ENCODE measurements at regions not wholly inside any gene's neighbourhood (a gene's known extent, or its start where the extent isn't known, plus 50 kb on each side); places are given as distances from the start of the nearest gene placed in this dataset.
A peak's percentile ranks its signal among the peaks of the same experiment; 100 is the strongest.

DNA sequence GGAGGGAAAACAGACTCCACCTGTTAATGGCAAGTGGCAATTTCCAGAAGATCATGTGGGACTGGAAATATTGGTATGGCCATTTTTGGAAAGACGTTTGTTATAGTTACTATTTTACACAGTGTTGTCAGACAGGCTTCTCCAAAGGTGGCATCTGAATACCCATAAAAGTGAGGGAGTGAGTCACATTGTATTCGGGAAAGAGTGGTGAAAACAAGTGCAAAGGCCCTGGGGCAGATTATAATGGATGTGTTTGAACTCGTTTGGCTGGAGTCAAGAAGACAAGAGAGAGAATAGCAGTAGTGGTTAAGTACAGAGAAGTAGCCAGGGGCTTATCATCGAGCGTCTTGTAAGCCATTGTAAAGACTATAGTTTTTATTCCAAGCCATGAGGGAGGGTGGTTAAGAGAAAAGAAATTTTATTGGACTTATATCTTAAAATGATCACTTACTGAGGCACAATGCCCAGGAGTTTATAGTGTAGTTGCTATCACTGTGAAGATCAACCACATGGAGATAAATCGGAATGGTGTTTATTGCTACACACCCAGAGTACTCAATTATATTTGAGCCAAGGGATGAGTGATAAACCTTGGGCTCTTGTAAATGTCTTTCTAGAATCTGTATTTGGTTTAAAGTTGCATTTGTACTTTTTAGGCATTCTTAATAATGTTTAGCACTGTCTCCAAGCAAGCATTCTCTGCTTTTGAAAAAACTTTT, 212.8 kb upstream of the KBTBD8 start:
- no peaks in the 10 kb centered on the region for H3K4me1 ChIP-seq (ENCODE audit: control insufficient read depth, insufficient read depth, low read length)
- H3K27me3 ChIP-seq (ENCODE audit: control insufficient read depth, insufficient read depth, low read length) = no peaks in the 10 kb centered on the region
- no peak overlapping the region for H3K9ac ChIP-seq (ENCODE audit: low read length)
- H3K9me3 ChIP-seq (ENCODE audit: control insufficient read depth, insufficient read depth, low read depth, low read length) = peaks cover 5% of the 10 kb centered on the region
- H3K4me3 ChIP-seq (ENCODE audit: low read depth, low read length) = no peak overlapping the region
- no peaks in the 10 kb centered on the region for H3K36me3 ChIP-seq (ENCODE audit: control insufficient read depth, insufficient read depth, low read length)
- no peak overlapping the region for H3K27ac ChIP-seq (ENCODE audit: low read depth, low read length)

DNA sequence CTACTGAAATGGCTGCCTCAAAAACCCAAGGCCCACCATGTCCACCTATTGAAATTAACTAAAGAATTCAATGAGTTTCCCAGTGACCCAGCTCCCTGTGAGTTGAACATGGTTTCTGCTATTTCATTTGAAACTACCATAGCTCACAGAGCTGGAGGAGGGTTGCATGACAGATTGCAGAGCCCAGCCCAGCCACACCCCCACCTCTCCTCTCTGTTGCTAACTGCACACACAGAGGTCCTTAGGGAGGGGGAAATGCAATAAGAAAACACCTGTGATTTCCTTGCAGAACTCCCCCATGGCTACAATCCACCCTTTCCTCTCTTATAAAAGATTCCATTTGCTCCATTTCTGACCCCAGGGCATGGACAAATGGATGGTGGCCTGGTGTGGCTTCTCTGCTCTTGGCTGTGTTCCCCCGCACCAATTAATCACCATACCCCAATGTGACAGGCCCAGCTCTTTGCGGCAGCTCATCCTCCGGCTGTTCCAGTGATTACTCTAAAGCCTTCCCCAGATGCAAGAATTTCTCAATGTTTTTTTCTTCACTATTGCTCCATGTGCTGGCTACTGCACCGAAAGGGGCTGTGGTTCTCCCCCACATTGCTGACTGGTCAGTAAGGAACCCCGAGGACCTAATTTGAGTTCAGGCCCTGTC, 208.4 kb upstream of the KBTBD8 start:
- H3K4me1 ChIP-seq (ENCODE audit: control insufficient read depth, insufficient read depth, low read length) = no peaks in the 10 kb centered on the region
- no peak overlapping the region for H3K9ac ChIP-seq (ENCODE audit: low read length)
- no peak overlapping the region for H3K4me3 ChIP-seq (ENCODE audit: low read depth, low read length)
- no peak overlapping the region for H3K27ac ChIP-seq (ENCODE audit: low read depth, low read length)
- no peaks in the 10 kb centered on the region for H3K36me3 ChIP-seq (ENCODE audit: control insufficient read depth, insufficient read depth, low read length)
- H3K27me3 ChIP-seq (ENCODE audit: control insufficient read depth, insufficient read depth, low read length) = no peaks in the 10 kb centered on the region
- no peaks in the 10 kb centered on the region for H3K9me3 ChIP-seq (ENCODE audit: control insufficient read depth, insufficient read depth, low read depth, low read length)

DNA sequence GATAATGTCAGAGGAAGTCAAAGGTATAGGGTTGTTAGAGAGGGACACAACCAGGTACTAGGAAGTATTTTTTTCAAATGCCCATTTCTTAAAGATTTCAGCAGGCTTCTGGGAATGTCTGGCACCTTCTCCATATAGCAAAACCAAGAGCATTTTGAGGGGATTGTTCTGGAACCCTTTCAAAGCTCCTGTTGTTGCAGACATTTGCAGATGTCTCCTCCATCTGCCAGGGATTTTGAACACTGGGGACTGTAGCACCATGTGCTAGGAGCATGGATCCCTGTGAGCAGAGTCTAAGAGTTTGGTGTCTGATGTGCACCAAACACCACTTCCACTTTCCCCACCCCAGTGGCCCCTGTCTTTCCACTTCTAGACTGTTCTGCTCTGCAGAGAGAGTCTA, 206.0 kb upstream of the KBTBD8 start:
- no peak overlapping the region for H3K9ac ChIP-seq (ENCODE audit: low read length)
- H3K27me3 ChIP-seq (ENCODE audit: control insufficient read depth, insufficient read depth, low read length) = no peaks in the 10 kb centered on the region
- H3K4me1 ChIP-seq (ENCODE audit: control insufficient read depth, insufficient read depth, low read length) = no peaks in the 10 kb centered on the region
- H3K27ac ChIP-seq (ENCODE audit: low read depth, low read length) = no peak overlapping the region
- peaks cover 7% of the 10 kb centered on the region for H3K9me3 ChIP-seq (ENCODE audit: control insufficient read depth, insufficient read depth, low read depth, low read length)
- H3K36me3 ChIP-seq (ENCODE audit: control insufficient read depth, insufficient read depth, low read length) = no peaks in the 10 kb centered on the region
- H3K4me3 ChIP-seq (ENCODE audit: low read depth, low read length) = no peak overlapping the region

- peaks cover 4% of the 10 kb centered on the region; the same call in 1 of the 2 replicates for H3K4me1 ChIP-seq (ENCODE audit: control insufficient read depth, insufficient read depth, low read length)
- no peaks in the 10 kb centered on the region for H3K27me3 ChIP-seq (ENCODE audit: control insufficient read depth, insufficient read depth, low read length)
- H3K9ac ChIP-seq (ENCODE audit: low read length) = no peak overlapping the region
- no peak overlapping the region for H3K27ac ChIP-seq (ENCODE audit: low read depth, low read length)
- H3K9me3 ChIP-seq (ENCODE audit: control insufficient read depth, insufficient read depth, low read depth, low read length) = peaks cover 11% of the 10 kb centered on the region
- H3K4me3 ChIP-seq (ENCODE audit: low read depth, low read length) = no peak overlapping the region
- H3K36me3 ChIP-seq (ENCODE audit: control insufficient read depth, insufficient read depth, low read length) = no peaks in the 10 kb centered on the region
Observed at GRCh38 chr3:66795365-66795764, 202.7 kb upstream of the KBTBD8 start.

- Histone ChIP-seq H3K4me3 (ENCODE audit: low read depth, low read length) (no peak overlapping the region), H3K9ac (ENCODE audit: low read length) (no peak overlapping the region), H3K4me1 (ENCODE audit: control insufficient read depth, insufficient read depth, low read length) (peaks cover 4% of the 10 kb centered on the region; the same call in 1 of the 2 replicates), H3K27ac (ENCODE audit: low read depth, low read length) (no peak overlapping the region), H3K36me3 (ENCODE audit: control insufficient read depth, insufficient read depth, low read length) (no peaks in the 10 kb centered on the region), H3K9me3 (ENCODE audit: control insufficient read depth, insufficient read depth, low read depth, low read length) (peaks cover 11% of the 10 kb centered on the region), H3K27me3 (ENCODE audit: control insufficient read depth, insufficient read depth, low read length) (no peaks in the 10 kb centered on the region)
Observed at GRCh38 chr3:66796343-66796742, 201.8 kb upstream of the KBTBD8 start.

GRCh38 chr3:66797889-66798560, 200.1 kb upstream of the KBTBD8 start:
- Histone ChIP-seq H3K4me3 (ENCODE audit: low read depth, low read length) (peak overlapping the region; percentile 42), H3K9me3 (ENCODE audit: control insufficient read depth, insufficient read depth, low read depth, low read length) (peaks cover 11% of the 10 kb centered on the region), H3K27me3 (ENCODE audit: control insufficient read depth, insufficient read depth, low read length) (no peaks in the 10 kb centered on the region), H3K36me3 (ENCODE audit: control insufficient read depth, insufficient read depth, low read length) (no peaks in the 10 kb centered on the region), H3K27ac (ENCODE audit: low read depth, low read length) (no peak overlapping the region), H3K9ac (ENCODE audit: low read length) (peak overlapping the region; percentile 8), H3K4me1 (ENCODE audit: control insufficient read depth, insufficient read depth, low read length) (peaks cover 4% of the 10 kb centered on the region; the same call in 1 of the 2 replicates)

- no peak overlapping the region for H3K27ac ChIP-seq (ENCODE audit: low read depth, low read length)
- no peaks in the 10 kb centered on the region for H3K27me3 ChIP-seq (ENCODE audit: control insufficient read depth, insufficient read depth, low read length)
- H3K4me3 ChIP-seq (ENCODE audit: low read depth, low read length) = no peak overlapping the region
- H3K36me3 ChIP-seq (ENCODE audit: control insufficient read depth, insufficient read depth, low read length) = no peaks in the 10 kb centered on the region
- no peak overlapping the region for H3K9ac ChIP-seq (ENCODE audit: low read length)
- peaks cover 11% of the 10 kb centered on the region for H3K9me3 ChIP-seq (ENCODE audit: control insufficient read depth, insufficient read depth, low read depth, low read length)
- peaks cover 4% of the 10 kb centered on the region; the same call in 1 of the 2 replicates for H3K4me1 ChIP-seq (ENCODE audit: control insufficient read depth, insufficient read depth, low read length)
Observed at GRCh38 chr3:66800941-66801545, 197.1 kb upstream of the KBTBD8 start.

- H3K4me1 ChIP-seq (ENCODE audit: control insufficient read depth, insufficient read depth, low read length) = peaks cover 4% of the 10 kb centered on the region; the same call in 1 of the 2 replicates
- no peak overlapping the region for H3K27ac ChIP-seq (ENCODE audit: low read depth, low read length)
- H3K9ac ChIP-seq (ENCODE audit: low read length) = no peak overlapping the region
- H3K9me3 ChIP-seq (ENCODE audit: control insufficient read depth, insufficient read depth, low read depth, low read length) = 0 out of 2 replicates have a peak, but pooled peaks cover 4% of the 10 kb centered on the region
- no peak overlapping the region for H3K4me3 ChIP-seq (ENCODE audit: low read depth, low read length)
- no peaks in the 10 kb centered on the region for H3K27me3 ChIP-seq (ENCODE audit: control insufficient read depth, insufficient read depth, low read length)
- no peaks in the 10 kb centered on the region for H3K36me3 ChIP-seq (ENCODE audit: control insufficient read depth, insufficient read depth, low read length)
Observed at GRCh38 chr3:66803206-66803605, 194.9 kb upstream of the KBTBD8 start.

GRCh38 chr3:66803721-66804695, 194.1 kb upstream of the KBTBD8 start:
- no peaks in the 10 kb centered on the region for H3K27me3 ChIP-seq (ENCODE audit: control insufficient read depth, insufficient read depth, low read length)
- H3K36me3 ChIP-seq (ENCODE audit: control insufficient read depth, insufficient read depth, low read length) = no peaks in the 10 kb centered on the region
- H3K4me1 ChIP-seq (ENCODE audit: control insufficient read depth, insufficient read depth, low read length) = no peaks in the 10 kb centered on the region
- H3K27ac ChIP-seq (ENCODE audit: low read depth, low read length) = no peak overlapping the region
- H3K9me3 ChIP-seq (ENCODE audit: control insufficient read depth, insufficient read depth, low read depth, low read length) = 0 out of 2 replicates have a peak, but pooled peaks cover 4% of the 10 kb centered on the region
- H3K4me3 ChIP-seq (ENCODE audit: low read depth, low read length) = no peak overlapping the region
- H3K9ac ChIP-seq (ENCODE audit: low read length) = no peak overlapping the region

DNA sequence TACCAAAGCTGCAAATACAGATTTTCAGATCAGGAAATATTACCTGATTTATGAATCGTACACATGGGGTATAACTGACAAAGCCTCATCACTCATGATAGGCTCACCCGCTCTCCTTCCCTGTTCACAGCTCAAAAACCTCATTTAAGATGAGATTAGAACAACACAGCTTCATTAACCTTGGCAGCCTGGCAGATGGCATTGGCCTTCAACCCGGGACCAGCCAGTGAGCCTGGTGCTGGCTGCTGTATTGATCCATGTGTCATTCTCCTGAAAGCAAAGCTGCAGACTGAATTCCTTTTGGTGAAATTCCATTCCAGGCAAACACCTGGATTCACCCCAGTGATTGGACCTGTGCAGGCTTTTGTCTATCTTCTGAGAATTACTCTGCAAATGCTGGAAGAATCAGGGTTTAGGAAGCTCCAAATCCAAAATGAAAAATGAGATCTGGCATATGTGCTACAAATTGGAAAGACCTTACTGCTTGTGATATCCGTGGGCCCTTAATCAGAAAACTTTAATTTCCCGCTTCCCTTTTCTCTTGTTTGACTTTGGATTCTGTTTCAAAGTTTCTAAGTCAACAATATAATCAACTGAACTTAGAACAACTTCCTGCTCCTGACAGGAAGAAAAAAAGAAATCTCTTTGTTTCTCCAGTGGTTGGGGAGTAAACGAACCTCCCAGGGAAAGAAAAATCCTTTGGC, 189.1 kb upstream of the KBTBD8 start:
- H3K4me1 ChIP-seq (ENCODE audit: control insufficient read depth, insufficient read depth, low read length) = no peaks in the 10 kb centered on the region
- no peaks in the 10 kb centered on the region for H3K27me3 ChIP-seq (ENCODE audit: control insufficient read depth, insufficient read depth, low read length)
- H3K4me3 ChIP-seq (ENCODE audit: low read depth, low read length) = no peak overlapping the region
- no peak overlapping the region for H3K9ac ChIP-seq (ENCODE audit: low read length)
- no peaks in the 10 kb centered on the region for H3K9me3 ChIP-seq (ENCODE audit: control insufficient read depth, insufficient read depth, low read depth, low read length)
- H3K27ac ChIP-seq (ENCODE audit: low read depth, low read length) = no peak overlapping the region
- H3K36me3 ChIP-seq (ENCODE audit: control insufficient read depth, insufficient read depth, low read length) = no peaks in the 10 kb centered on the region

Measured in HUES6 (cell line).